ENCODE measurements at regions not wholly inside any gene's neighbourhood (a gene's known extent, or its start where the extent isn't known, plus 50 kb on each side); places are given as distances from the start of the nearest gene placed in this dataset.

- Histone ChIP-seq H3K9ac (ENCODE audit: low read length) (no peak overlapping the region), H3K27me3 (ENCODE audit: control insufficient read depth, insufficient read depth, low read length) (no peaks in the 10 kb centered on the region), H3K27ac (ENCODE audit: low read depth, low read length) (no peak overlapping the region), H3K4me1 (ENCODE audit: control insufficient read depth, insufficient read depth, low read length) (peaks cover 3% of the 10 kb centered on the region), H3K36me3 (ENCODE audit: control insufficient read depth, insufficient read depth, low read length) (no peaks in the 10 kb centered on the region), H3K4me3 (ENCODE audit: low read length) (no peak overlapping the region)
Measured at GRCh38 chr11:45024846-45025588, 74.3 kb upstream of the TP53I11 start.

GRCh38 chr11:45025716-45026492 is 75.2 kb upstream of the TP53I11 start:
- Histone ChIP-seq H3K36me3 (ENCODE audit: control insufficient read depth, insufficient read depth, low read length) (no peaks in the 10 kb centered on the region), H3K27ac (ENCODE audit: low read depth, low read length) (no peak overlapping the region), H3K9ac (ENCODE audit: low read length) (no peak overlapping the region), H3K4me1 (ENCODE audit: control insufficient read depth, insufficient read depth, low read length) (peaks cover 3% of the 10 kb centered on the region), H3K27me3 (ENCODE audit: control insufficient read depth, insufficient read depth, low read length) (no peaks in the 10 kb centered on the region), H3K4me3 (ENCODE audit: low read length) (no peak overlapping the region)

- Histone ChIP-seq H3K27ac (ENCODE audit: low read depth, low read length) (no peak overlapping the region), H3K4me3 (ENCODE audit: low read length) (no peak overlapping the region), H3K9ac (ENCODE audit: low read length) (no peak overlapping the region), H3K4me1 (ENCODE audit: control insufficient read depth, insufficient read depth, low read length) (no peaks in the 10 kb centered on the region), H3K27me3 (ENCODE audit: control insufficient read depth, insufficient read depth, low read length) (no peaks in the 10 kb centered on the region), H3K36me3 (ENCODE audit: control insufficient read depth, insufficient read depth, low read length) (no peaks in the 10 kb centered on the region)
Measured at GRCh38 chr11:45026835-45027234, 76.2 kb upstream of the TP53I11 start.

GRCh38 chr11:45027312-45027711 is 76.6 kb upstream of the TP53I11 start:
- Histone ChIP-seq H3K27ac (ENCODE audit: low read depth, low read length) (no peak overlapping the region), H3K4me3 (ENCODE audit: low read length) (no peak overlapping the region), H3K9ac (ENCODE audit: low read length) (no peak overlapping the region), H3K36me3 (ENCODE audit: control insufficient read depth, insufficient read depth, low read length) (no peaks in the 10 kb centered on the region), H3K4me1 (ENCODE audit: control insufficient read depth, insufficient read depth, low read length) (no peaks in the 10 kb centered on the region), H3K27me3 (ENCODE audit: control insufficient read depth, insufficient read depth, low read length) (no peaks in the 10 kb centered on the region)

- no peaks in the 10 kb centered on the region for H3K27me3 ChIP-seq (ENCODE audit: control insufficient read depth, insufficient read depth, low read length)
- H3K4me1 ChIP-seq (ENCODE audit: control insufficient read depth, insufficient read depth, low read length) = no peaks in the 10 kb centered on the region
- H3K4me3 ChIP-seq (ENCODE audit: low read length) = no peak overlapping the region
- H3K36me3 ChIP-seq (ENCODE audit: control insufficient read depth, insufficient read depth, low read length) = no peaks in the 10 kb centered on the region
- no peak overlapping the region for H3K27ac ChIP-seq (ENCODE audit: low read depth, low read length)
- H3K9ac ChIP-seq (ENCODE audit: low read length) = no peak overlapping the region
Measured at GRCh38 chr11:45028911-45029682, 78.4 kb upstream of the TP53I11 start.

- no peak overlapping the region for H3K4me3 ChIP-seq (ENCODE audit: low read length)
- no peak overlapping the region for H3K27ac ChIP-seq (ENCODE audit: low read depth, low read length)
- no peaks in the 10 kb centered on the region for H3K4me1 ChIP-seq (ENCODE audit: control insufficient read depth, insufficient read depth, low read length)
- no peaks in the 10 kb centered on the region for H3K27me3 ChIP-seq (ENCODE audit: control insufficient read depth, insufficient read depth, low read length)
- no peak overlapping the region for H3K9ac ChIP-seq (ENCODE audit: low read length)
- no peaks in the 10 kb centered on the region for H3K36me3 ChIP-seq (ENCODE audit: control insufficient read depth, insufficient read depth, low read length)
Measured at GRCh38 chr11:45030778-45031177, 80.1 kb upstream of the TP53I11 start.

GRCh38 chr11:45031912-45032519 is 81.3 kb upstream of the TP53I11 start:
- Histone ChIP-seq H3K27me3 (ENCODE audit: control insufficient read depth, insufficient read depth, low read length) (no peaks in the 10 kb centered on the region), H3K36me3 (ENCODE audit: control insufficient read depth, insufficient read depth, low read length) (no peaks in the 10 kb centered on the region), H3K27ac (ENCODE audit: low read depth, low read length) (no peak overlapping the region), H3K4me1 (ENCODE audit: control insufficient read depth, insufficient read depth, low read length) (no peaks in the 10 kb centered on the region), H3K4me3 (ENCODE audit: low read length) (no peak overlapping the region), H3K9ac (ENCODE audit: low read length) (no peak overlapping the region)

GRCh38 chr11:45035413-45035812 is 84.7 kb upstream of the TP53I11 start:
- Histone ChIP-seq H3K9ac (ENCODE audit: low read length) (no peak overlapping the region), H3K27me3 (ENCODE audit: control insufficient read depth, insufficient read depth, low read length) (no peaks in the 10 kb centered on the region), H3K27ac (ENCODE audit: low read depth, low read length) (no peak overlapping the region), H3K36me3 (ENCODE audit: control insufficient read depth, insufficient read depth, low read length) (no peaks in the 10 kb centered on the region), H3K4me1 (ENCODE audit: control insufficient read depth, insufficient read depth, low read length) (no peaks in the 10 kb centered on the region), H3K4me3 (ENCODE audit: low read length) (no peak overlapping the region)

GRCh38 chr11:45036010-45036409 is 85.3 kb upstream of the TP53I11 start:
- Histone ChIP-seq H3K36me3 (ENCODE audit: control insufficient read depth, insufficient read depth, low read length) (no peaks in the 10 kb centered on the region), H3K9ac (ENCODE audit: low read length) (no peak overlapping the region), H3K27me3 (ENCODE audit: control insufficient read depth, insufficient read depth, low read length) (no peaks in the 10 kb centered on the region), H3K4me3 (ENCODE audit: low read length) (no peak overlapping the region), H3K4me1 (ENCODE audit: control insufficient read depth, insufficient read depth, low read length) (no peaks in the 10 kb centered on the region), H3K27ac (ENCODE audit: low read depth, low read length) (no peak overlapping the region)

GRCh38 chr11:45036733-45037132 is 86.0 kb upstream of the TP53I11 start:
- no peaks in the 10 kb centered on the region for H3K4me1 ChIP-seq (ENCODE audit: control insufficient read depth, insufficient read depth, low read length)
- no peaks in the 10 kb centered on the region for H3K36me3 ChIP-seq (ENCODE audit: control insufficient read depth, insufficient read depth, low read length)
- H3K27ac ChIP-seq (ENCODE audit: low read depth, low read length) = no peak overlapping the region
- no peaks in the 10 kb centered on the region for H3K27me3 ChIP-seq (ENCODE audit: control insufficient read depth, insufficient read depth, low read length)
- H3K4me3 ChIP-seq (ENCODE audit: low read length) = no peak overlapping the region
- no peak overlapping the region for H3K9ac ChIP-seq (ENCODE audit: low read length)

- H3K36me3 ChIP-seq (ENCODE audit: control insufficient read depth, insufficient read depth, low read length) = no peaks in the 10 kb centered on the region
- H3K27ac ChIP-seq (ENCODE audit: low read depth, low read length) = no peak overlapping the region
- no peak overlapping the region for H3K4me3 ChIP-seq (ENCODE audit: low read length)
- no peak overlapping the region for H3K9ac ChIP-seq (ENCODE audit: low read length)
- no peaks in the 10 kb centered on the region for H3K4me1 ChIP-seq (ENCODE audit: control insufficient read depth, insufficient read depth, low read length)
- H3K27me3 ChIP-seq (ENCODE audit: control insufficient read depth, insufficient read depth, low read length) = no peaks in the 10 kb centered on the region
Measured at GRCh38 chr11:45037434-45038005, 86.8 kb upstream of the TP53I11 start.

- H3K4me1 ChIP-seq (ENCODE audit: control insufficient read depth, insufficient read depth, low read length) = no peaks in the 10 kb centered on the region
- H3K36me3 ChIP-seq (ENCODE audit: control insufficient read depth, insufficient read depth, low read length) = no peaks in the 10 kb centered on the region
- H3K27ac ChIP-seq (ENCODE audit: low read depth, low read length) = no peak overlapping the region
- no peak overlapping the region for H3K9ac ChIP-seq (ENCODE audit: low read length)
- no peaks in the 10 kb centered on the region for H3K27me3 ChIP-seq (ENCODE audit: control insufficient read depth, insufficient read depth, low read length)
- no peak overlapping the region for H3K4me3 ChIP-seq (ENCODE audit: low read length)
Measured at GRCh38 chr11:45038923-45039322, 88.2 kb upstream of the TP53I11 start.

All from rectal smooth muscle tissue (tissue), 1 donor.